ENCODE measurements at regions not wholly inside any gene's neighbourhood (a gene's known extent, or its start where the extent isn't known, plus 50 kb on each side); places are given as distances from the start of the nearest gene placed in this dataset.

DNA sequence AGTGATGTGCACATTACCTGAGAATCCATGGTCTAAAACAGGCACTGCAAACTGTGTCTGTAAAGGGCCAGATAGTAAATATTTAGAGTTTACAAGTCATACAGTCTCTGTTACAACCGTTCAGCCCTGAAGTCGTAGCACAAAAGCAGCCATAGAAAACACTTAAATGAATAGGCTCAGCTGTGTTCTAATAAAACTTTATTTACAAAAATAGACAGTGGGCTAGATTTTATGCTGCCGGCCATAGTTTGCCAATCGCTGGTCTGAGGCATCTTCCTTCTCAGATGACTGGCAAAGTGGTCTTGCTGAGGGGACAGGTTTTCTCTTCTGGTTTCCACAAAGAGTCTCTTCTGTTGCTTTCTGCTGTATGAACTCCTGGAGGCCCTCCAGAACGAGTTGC lies 121.7 kb downstream of the EMX2 start:
- no peak overlapping the region for H3K23ac ChIP-seq (ENCODE audit: insufficient read length)
- no peaks in the 10 kb centered on the region for H3K36me3 ChIP-seq (ENCODE audit: control insufficient read depth in 2 of 4, insufficient read depth in 4 of 4, low read length in 3 of 4)
- H2BK15ac ChIP-seq (ENCODE audit: low read length) = no peak overlapping the region
- no peak overlapping the region for H3K27ac ChIP-seq (ENCODE audit: low read depth, low read length)
- H4K8ac ChIP-seq (ENCODE audit: extremely low read depth, insufficient read depth, low read length) = no peak overlapping the region
- H3K9ac ChIP-seq (replicated peaks in 1 of 4; ENCODE audit: extremely low read depth in 1 of 4, low read depth in 3 of 4, low read length in 3 of 4) = no peak overlapping the region
- ChIA-PET POLR2A (ENCODE audit: partially characterized antibody) (no interaction called here), CTCF (ENCODE audit: partially characterized antibody) (no interaction called here)
- FAIRE-seq (no peak), DNase-seq (ENCODE audit: low read depth in 1 of 2, low spot score in 2 of 2) (no peak)
- no peak overlapping the region for H4K91ac ChIP-seq (replicated peaks; ENCODE audit: insufficient read length, low read length)
- no peak overlapping the region for H2BK5ac ChIP-seq (ENCODE audit: low read depth, low read length)
- no peak overlapping the region for H3K18ac ChIP-seq (ENCODE audit: extremely low read depth, low read length)
- H3K79me2 ChIP-seq (ENCODE audit: control insufficient read depth in 1 of 2, insufficient read depth in 2 of 2, low read length in 2 of 2) = no peaks in the 10 kb centered on the region
- no peak overlapping the region for H3K56ac ChIP-seq (replicated peaks; ENCODE audit: insufficient read length, low read depth, low read length)
- WGBS, 2 experiments (ENCODE audit: extremely low coverage in 1 of 2, insufficient coverage in 1 of 2, insufficient read length in 1 of 2, insufficient replicate concordance in 2 of 2, low coverage in 1 of 2, low lambda C conversion rate in 2 of 2, missing lambda C conversion rate in 1 of 2) = 84% methylated on average over 5 of the region's 5 CpGs; no CpG with 5 or more reads in 1 of the 2 experiments
- no peaks in the 10 kb centered on the region for H3K9me3 ChIP-seq (ENCODE audit: insufficient read depth in 2 of 2, low read depth in 1 of 2, low read length in 1 of 2)
- H3K4me3 ChIP-seq (ENCODE audit: extremely low read depth in 1 of 4, insufficient read depth in 2 of 4, low read depth in 3 of 4, low read length in 4 of 4) = no peak overlapping the region
- H4K5ac ChIP-seq (ENCODE audit: insufficient read length, low read depth, low read length) = no peak overlapping the region
- H3K27me3 ChIP-seq (replicated peaks in 1 of 4; ENCODE audit: control insufficient read depth in 3 of 4, extremely low read depth in 1 of 4, insufficient read depth in 3 of 4, low read length in 3 of 4) = no peaks in the 10 kb centered on the region
- no peak overlapping the region for H3K4me2 ChIP-seq (ENCODE audit: insufficient read depth in 1 of 2, low read depth in 2 of 2, low read length in 2 of 2)
- H3K79me1 ChIP-seq (ENCODE audit: low read depth, low read length) = no peaks in the 10 kb centered on the region
- no peaks in the 10 kb centered on the region for H4K20me1 ChIP-seq (replicated peaks in 1 of 2; ENCODE audit: control insufficient read depth in 1 of 2, insufficient read depth in 2 of 2, low read length in 2 of 2)
- H2AK5ac ChIP-seq (ENCODE audit: low read depth, low read length) = no peak overlapping the region
- no peaks in the 10 kb centered on the region for H3K23me2 ChIP-seq (ENCODE audit: low read depth, low read length)
- H2BK12ac ChIP-seq (ENCODE audit: low read depth, low read length) = no peak overlapping the region
- H2BK20ac ChIP-seq (ENCODE audit: low read length) = no peak overlapping the region
- H2BK120ac ChIP-seq (replicated peaks; ENCODE audit: low read depth, low read length) = no peak overlapping the region
- H2AFZ ChIP-seq (ENCODE audit: low read length) = no peak overlapping the region
- no peaks in the 10 kb centered on the region for H3K4me1 ChIP-seq (replicated peaks in 1 of 4; ENCODE audit: control insufficient read depth in 3 of 4, insufficient read depth in 4 of 4, low read length in 3 of 4)
- H3K4ac ChIP-seq (replicated peaks; ENCODE audit: insufficient read length, low read depth, low read length) = no peak overlapping the region
- no peak overlapping the region for H3K14ac ChIP-seq (ENCODE audit: insufficient read length)
- TF ChIP-seq SP4 (IDR thresholded peaks at IDR 0.05; ENCODE audit: low read length) = no peak
- no peak for TF ChIP-seq BCL11A (IDR thresholded peaks at IDR 0.05; ENCODE audit: low read depth in 2 of 2, low read length in 2 of 2)
- TF ChIP-seq, protein P1, sequence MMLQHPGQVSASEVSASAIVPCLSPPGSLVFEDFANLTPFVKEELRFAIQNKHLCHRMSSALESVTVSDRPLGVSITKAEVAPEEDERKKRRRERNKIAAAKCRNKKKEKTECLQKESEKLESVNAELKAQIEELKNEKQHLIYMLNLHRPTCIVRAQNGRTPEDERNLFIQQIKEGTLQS (IDR thresholded peaks at IDR 0.05; ENCODE audit: insufficient read depth, low read depth, low read length) = no peak
- TF ChIP-seq BRCA1 (IDR thresholded peaks at IDR 0.05; ENCODE audit: low read depth, low read length) = no peak
- no peak for TF ChIP-seq NANOG (IDR thresholded peaks at IDR 0.05; ENCODE audit: insufficient read depth, low read depth, low read length, poor library complexity, severe bottlenecking)
- no peak for TF ChIP-seq MAFK (IDR thresholded peaks at IDR 0.05; ENCODE audit: low read depth, low read length)
- TF ChIP-seq CEBPB (IDR thresholded peaks at IDR 0.05; ENCODE audit: low read depth, low read length) = no peak
- no peak for TF ChIP-seq RNF2 (IDR thresholded peaks at IDR 0.05; ENCODE audit: borderline replicate concordance, low read depth, low read length, missing control alignments, poor library complexity, severe bottlenecking)
- TF ChIP-seq POU5F1 (IDR thresholded peaks at IDR 0.05; ENCODE audit: low read depth, low read length) = no peak
- no peak for TF ChIP-seq SUZ12 (IDR thresholded peaks at IDR 0.05; ENCODE audit: low read length)
- TF ChIP-seq RAD21 (IDR thresholded peaks at IDR 0.05 in 1 of 2, conservative IDR thresholded peaks at IDR 0.05 in 1 of 2; ENCODE audit: low read depth in 2 of 2, low read length in 2 of 2) = no peak
- TF ChIP-seq ZNF274 (IDR thresholded peaks at IDR 0.05; ENCODE audit: borderline replicate concordance, extremely low read depth, low read length) = no peak
- no peak for TF ChIP-seq SRF (IDR thresholded peaks at IDR 0.05; ENCODE audit: low read depth, low read length)
- no peak for TF ChIP-seq POLR2AphosphoS5 (IDR thresholded peaks at IDR 0.05; ENCODE audit: low read depth, low read length)
- no peak for TF ChIP-seq RXRA (IDR thresholded peaks at IDR 0.05; ENCODE audit: insufficient read depth, low read depth, low read length)

Measured in H1 (cell line).